ENCODE measurements at regions not wholly inside any gene's neighbourhood (a gene's known extent, or its start where the extent isn't known, plus 50 kb on each side); places are given as distances from the start of the nearest gene placed in this dataset.

- no peak for DNase-seq (ENCODE audit: low read depth)
- Histone ChIP-seq H3K4me3 (ENCODE audit: low read depth, low read length) (no peak overlapping the region), H3K36me3 (ENCODE audit: control insufficient read depth, insufficient read depth, low read length) (no peaks in the 10 kb centered on the region), H3K27me3 (ENCODE audit: control insufficient read depth, insufficient read depth, low read length) (no peaks in the 10 kb centered on the region)
- no peak for FAIRE-seq
- TF ChIP-seq CTCF (IDR thresholded peaks at IDR 0.05; ENCODE audit: insufficient read depth, low read length, severe bottlenecking), result no peak
These were observed 251.0 kb downstream of the DIO2 start for GRCh38 chr14:79960288-79960687.

- H3K36me3 ChIP-seq (ENCODE audit: control insufficient read depth, insufficient read depth, low read length), result no peaks in the 10 kb centered on the region
- H3K27me3 ChIP-seq (ENCODE audit: control insufficient read depth, insufficient read depth, low read length), result no peaks in the 10 kb centered on the region
- FAIRE-seq, result no peak
- no peak overlapping the region for H3K4me3 ChIP-seq (ENCODE audit: low read depth, low read length)
- no peak for TF ChIP-seq CTCF (IDR thresholded peaks at IDR 0.05; ENCODE audit: insufficient read depth, low read length, severe bottlenecking)
- DNase-seq (ENCODE audit: low read depth), result no peak
These were observed 259.7 kb downstream of the DIO2 start for GRCh38 chr14:79951572-79951971.

- DNase-seq (ENCODE audit: low read depth), result no peak
- no peak for TF ChIP-seq CTCF (IDR thresholded peaks at IDR 0.05; ENCODE audit: insufficient read depth, low read length, severe bottlenecking)
- no peak for FAIRE-seq
- H3K27me3 ChIP-seq (ENCODE audit: control insufficient read depth, insufficient read depth, low read length), result no peaks in the 10 kb centered on the region
- H3K36me3 ChIP-seq (ENCODE audit: control insufficient read depth, insufficient read depth, low read length), result no peaks in the 10 kb centered on the region
- H3K4me3 ChIP-seq (ENCODE audit: low read depth, low read length), result no peak overlapping the region
These were observed 261.4 kb downstream of the DIO2 start for GRCh38 chr14:79949906-79950305.

GRCh38 chr14:79947440-79948054 is 263.8 kb downstream of the DIO2 start:
- Histone ChIP-seq H3K4me3 (ENCODE audit: low read depth, low read length) (no peak overlapping the region), H3K27me3 (ENCODE audit: control insufficient read depth, insufficient read depth, low read length) (no peaks in the 10 kb centered on the region), H3K36me3 (ENCODE audit: control insufficient read depth, insufficient read depth, low read length) (no peaks in the 10 kb centered on the region)
- TF ChIP-seq CTCF (IDR thresholded peaks at IDR 0.05; ENCODE audit: insufficient read depth, low read length, severe bottlenecking), result no peak
- no peak for FAIRE-seq
- no peak for DNase-seq (ENCODE audit: low read depth)

- no peak overlapping the region for H3K4me3 ChIP-seq (ENCODE audit: low read depth, low read length)
- no peak for DNase-seq (ENCODE audit: low read depth)
- H3K27me3 ChIP-seq (ENCODE audit: control insufficient read depth, insufficient read depth, low read length), result no peaks in the 10 kb centered on the region
- no peak for TF ChIP-seq CTCF (IDR thresholded peaks at IDR 0.05; ENCODE audit: insufficient read depth, low read length, severe bottlenecking)
- no peaks in the 10 kb centered on the region for H3K36me3 ChIP-seq (ENCODE audit: control insufficient read depth, insufficient read depth, low read length)
- FAIRE-seq, result no peak
These were observed 272.1 kb downstream of the DIO2 start for GRCh38 chr14:79939235-79939634.

- no peak for DNase-seq (ENCODE audit: low read depth)
- Histone ChIP-seq H3K4me3 (ENCODE audit: low read depth, low read length) (no peak overlapping the region), H3K36me3 (ENCODE audit: control insufficient read depth, insufficient read depth, low read length) (no peaks in the 10 kb centered on the region), H3K27me3 (ENCODE audit: control insufficient read depth, insufficient read depth, low read length) (no peaks in the 10 kb centered on the region)
- no peak for FAIRE-seq
- no peak for TF ChIP-seq CTCF (IDR thresholded peaks at IDR 0.05; ENCODE audit: insufficient read depth, low read length, severe bottlenecking)
These were observed 273.1 kb downstream of the DIO2 start for GRCh38 chr14:79938185-79938584.

All from bronchial epithelial cell (primary cell).